Activated CD4-positive, alpha-beta T cell treated with anti-CD3 and anti-CD28 coated beads, Interleukin-2, Interleukin-4, amounts not matched to agents 100 ng/mL and 50 ng/mL, durations not matched to agents 16 hours and 8 hours (primary cell): ENCODE measurements at regions not wholly inside any gene's neighbourhood (a gene's known extent, or its start where the extent isn't known, plus 50 kb on each side); places are given as distances from the start of the nearest gene placed in this dataset.

ENCODE experiments used
- DNase-seq: peaks from one replicate; pipeline ENCODE4 v3.0.0-alpha.2; 2020; ENCODE audit warnings: low spot score

- DNase-seq = no peak
These were observed 227.2 kb upstream of the MAP3K1 start for GRCh38 chr5:56588131-56588487.

- no peak for DNase-seq
These were observed 227.8 kb upstream of the MAP3K1 start for GRCh38 chr5:56587381-56588130.

- DNase-seq = no peak
These were observed 229.2 kb upstream of the MAP3K1 start for GRCh38 chr5:56585999-56586691.

- no peak for DNase-seq
These were observed 229.9 kb upstream of the MAP3K1 start for GRCh38 chr5:56585461-56585860.

GRCh38 chr5:56581426-56581825 lies 233.9 kb upstream of the MAP3K1 start:
- no peak for DNase-seq

- no peak for DNase-seq
These were observed 234.5 kb upstream of the MAP3K1 start for GRCh38 chr5:56580864-56581263.

GRCh38 chr5:56575821-56576220 lies 239.5 kb upstream of the MAP3K1 start:
- DNase-seq = no peak

GRCh38 chr5:56574778-56575177 lies 240.6 kb upstream of the MAP3K1 start:
- no peak for DNase-seq

- DNase-seq = no peak
These were observed 245.8 kb upstream of the MAP3K1 start for GRCh38 chr5:56569566-56569965.

GRCh38 chr5:56569076-56569475 lies 246.3 kb upstream of the MAP3K1 start:
- no peak for DNase-seq

- DNase-seq = no peak
These were observed 248.1 kb upstream of the MAP3K1 start for GRCh38 chr5:56567278-56567677.

- no peak for DNase-seq
These were observed 248.7 kb upstream of the MAP3K1 start for GRCh38 chr5:56566374-56567249.

- no peak for DNase-seq
These were observed 249.7 kb upstream of the MAP3K1 start for GRCh38 chr5:56565644-56566043.

- no peak for DNase-seq
These were observed 250.1 kb upstream of the MAP3K1 start for GRCh38 chr5:56565283-56565615.

- DNase-seq = no peak
These were observed 250.6 kb upstream of the MAP3K1 start for GRCh38 chr5:56564541-56565282.

GRCh38 chr5:56561455-56561854 lies 253.9 kb upstream of the MAP3K1 start:
- no peak for DNase-seq

GRCh38 chr5:56558131-56558745 lies 257.1 kb upstream of the MAP3K1 start:
- DNase-seq = no peak

GRCh38 chr5:56557198-56557597 lies 258.2 kb upstream of the MAP3K1 start:
- DNase-seq = no peak

- DNase-seq = no peak
These were observed 262.6 kb upstream of the MAP3K1 start for GRCh38 chr5:56552612-56553268.

- no peak for DNase-seq
These were observed 265.1 kb upstream of the MAP3K1 start for GRCh38 chr5:56550227-56550626.
